Posterior vena cava (tissue), 2 donors: ENCODE measurements at regions not wholly inside any gene's neighbourhood (a gene's known extent, or its start where the extent isn't known, plus 50 kb on each side); places are given as distances from the start of the nearest gene placed in this dataset.
"Not testable (repeated sequence)": the region's sequence is repeated elsewhere in the genome, so short reads cannot be mapped to it uniquely, and the experiment has no call there.

Source experiments
- DNase-seq: peaks from one replicate; pipeline ENCODE4 v3.0.0-alpha.2; 2020; ENCODE audit warnings: low spot score
- intact Hi-C, 2 donors: fragments of 100-400 bp; cut with DNase I; formaldehyde crosslinking; loops; one replicate each; pipeline versions ENCODE4 v1.14.1 to v1.14.2; 2022 to 2023
- donor health status: DM: yes; HTN: yes; CAD: no.
- donor health status: DM: yes; HTN: yes; CAD: no.

- DNase-seq: no peak
- intact Hi-C loops: no loop called here
These were observed 92.3 kb upstream of the BTG1 start for GRCh38 chr12:92237762-92238523.

- no peak for DNase-seq
- intact Hi-C loops: no loop called here
These were observed 91.6 kb upstream of the BTG1 start for GRCh38 chr12:92237262-92237661.

GRCh38 chr12:92235703-92236472 is 90.2 kb upstream of the BTG1 start:
- no peak for DNase-seq

GRCh38 chr12:92234533-92234932 is 88.9 kb upstream of the BTG1 start:
- intact Hi-C loops: no loop called here
- DNase-seq: no peak

More at GRCh38 chr12:92235703-92236472, 90.2 kb upstream of the BTG1 start:
- intact Hi-C loops: no loop called here

- no peak for DNase-seq
- intact Hi-C loops: no loop called here
These were observed 87.8 kb upstream of the BTG1 start for GRCh38 chr12:92233346-92234015.

GRCh38 chr12:92232371-92232932 is 86.8 kb upstream of the BTG1 start:
- DNase-seq, intact Hi-C loops: not testable (repeated sequence)

- intact Hi-C loops, DNase-seq: not testable (repeated sequence)
These were observed 86.3 kb upstream of the BTG1 start for GRCh38 chr12:92231945-92232344.

GRCh38 chr12:92231532-92231931 is 85.9 kb upstream of the BTG1 start:
- intact Hi-C loops, DNase-seq: not testable (repeated sequence)

GRCh38 chr12:92229381-92229780 is 83.7 kb upstream of the BTG1 start:
- DNase-seq: no peak
- intact Hi-C loops: no loop called here

- intact Hi-C loops: no loop called here
- DNase-seq: no peak
These were observed 81.3 kb upstream of the BTG1 start for GRCh38 chr12:92226961-92227360.

- intact Hi-C loops: no loop called here
- DNase-seq: no peak
These were observed 80.5 kb upstream of the BTG1 start for GRCh38 chr12:92226071-92226661.

GRCh38 chr12:92224685-92225331 is 79.2 kb upstream of the BTG1 start:
- DNase-seq: no peak
- intact Hi-C loops: loop anchor here in 1 of 2 donors (1.0 kb wide), 1 partner anchor 17 kb away; no protein-coding TSS in a partner anchor

- DNase-seq: no peak
- intact Hi-C loops: no loop called here
These were observed 77.8 kb upstream of the BTG1 start for GRCh38 chr12:92223481-92223880.

GRCh38 chr12:92221656-92222315 is 76.1 kb upstream of the BTG1 start:
- intact Hi-C loops: no loop called here
- no peak for DNase-seq

- intact Hi-C loops: no loop called here
- no peak for DNase-seq
These were observed 72.9 kb upstream of the BTG1 start for GRCh38 chr12:92218394-92219077.

- no peak for DNase-seq
- intact Hi-C loops: no loop called here
These were observed 70.4 kb upstream of the BTG1 start for GRCh38 chr12:92216092-92216491.

GRCh38 chr12:92215358-92215757 is 69.7 kb upstream of the BTG1 start:
- intact Hi-C loops: no loop called here
- DNase-seq: no peak

- no peak for DNase-seq
- intact Hi-C loops: no loop called here
These were observed 67.5 kb upstream of the BTG1 start for GRCh38 chr12:92213166-92213565.
